GM12878 (cell line): ENCODE measurements at regions not wholly inside any gene's neighbourhood (a gene's known extent, or its start where the extent isn't known, plus 50 kb on each side); places are given as distances from the start of the nearest gene placed in this dataset.

Experiments
- BACH1 ChIP-seq: fragments of 450-650 bp; IDR thresholded peaks from 2 replicates; pipeline ENCODE4 v1.6.1; 2017; ENCODE audit warnings: mild to moderate bottlenecking, borderline replicate concordance
- BHLHE40 ChIP-seq, 2 experiments: fragments of 450-650 bp in 1 of 2; IDR thresholded peaks; 2 replicates each; pipeline ENCODE4 v1.6.1; 2011 to 2017; ENCODE audit warnings: low read depth in 2 of 2, borderline replicate concordance in 1 of 2, improper control_type of control experiment in 1 of 2, low read length in 1 of 2, mild to moderate bottlenecking in 1 of 2
- BRCA1 ChIP-seq: IDR thresholded peaks from 2 replicates; pipeline ENCODE4 v1.6.1; 2011; ENCODE audit warnings: low read depth, low read length, improper control_type of control experiment
- CEBPB ChIP-seq, 2 experiments: fragments of 150-350 bp in 1 of 2; IDR thresholded peaks; 2 replicates each; pipeline ENCODE4 v1.6.1; 2012 to 2014; ENCODE audit warnings: low read depth in 2 of 2, low read length in 2 of 2, borderline replicate concordance in 1 of 2, inconsistent platforms in 1 of 2
- CHD4 ChIP-seq: fragments of 200-600 bp; sonication (generic); IDR thresholded peaks from 2 replicates; pipeline ENCODE4 v1.6.1; 2016; ENCODE audit warnings: mild to moderate bottlenecking
- CREM ChIP-seq: IDR thresholded peaks from 2 replicates; pipeline ENCODE4 v1.6.1; 2014; ENCODE audit warnings: antibody characterized with exemption, low read depth
- GABPA ChIP-seq: IDR thresholded peaks from 2 replicates; pipeline ENCODE4 v1.6.1; 2014; ENCODE audit warnings: antibody characterized with exemption, low read depth, mild to moderate bottlenecking, inconsistent platforms
- HCFC1 ChIP-seq: fragments of 150-350 bp; IDR thresholded peaks from 2 replicates; pipeline ENCODE4 v1.6.1; 2014; ENCODE audit warnings: low read length
- HDAC6 ChIP-seq: fragments of 200-600 bp; sonication (generic); IDR thresholded peaks from one replicate; pipeline ENCODE4 v1.8.0; 2017; ENCODE audit warnings: antibody characterized with exemption; ENCODE audit not compliant: unreplicated experiment
- KAT2A ChIP-seq: conservative IDR thresholded peaks from 2 replicates; pipeline ENCODE4 v1.6.1; 2011; ENCODE audit warnings: low read depth, low read length; ENCODE audit not compliant: control insufficient read depth
- KDM1A ChIP-seq: fragments of 200-600 bp; sonication (generic); IDR thresholded peaks from 2 replicates; pipeline ENCODE4 v1.6.1; 2016; ENCODE audit warnings: borderline replicate concordance
- LARP7 ChIP-seq: fragments of 450-650 bp; IDR thresholded peaks from 2 replicates; pipeline ENCODE4 v1.6.1; 2017; ENCODE audit warnings: mild to moderate bottlenecking
- MYC ChIP-seq: IDR thresholded peaks from 2 replicates; pipeline ENCODE4 v1.6.1; 2011; ENCODE audit warnings: mild to moderate bottlenecking, low read length, moderate library complexity, inconsistent platforms; ENCODE audit not compliant: insufficient read depth, insufficient replicate concordance, insufficient read length, severe bottlenecking
- PAX5 ChIP-seq: IDR thresholded peaks from 2 replicates; pipeline ENCODE4 v1.6.1; 2011; ENCODE audit warnings: low read depth, low read length, borderline replicate concordance
- PAX8 ChIP-seq: fragments of 450-650 bp; IDR thresholded peaks from 2 replicates; pipeline ENCODE4 v1.6.1; 2017; ENCODE audit warnings: mild to moderate bottlenecking, moderate library complexity
- PML ChIP-seq: IDR thresholded peaks from 2 replicates; pipeline ENCODE4 v1.6.1; 2012; ENCODE audit warnings: low read length, inconsistent platforms
- RELA ChIP-seq: fragments of 450-650 bp; IDR thresholded peaks from 2 replicates; pipeline ENCODE4 v1.8.0; 2014; ENCODE audit warnings: borderline replicate concordance; ENCODE audit not compliant: partially characterized antibody
- RFX5 ChIP-seq: IDR thresholded peaks from 2 replicates; pipeline ENCODE4 v1.6.1; 2011; ENCODE audit warnings: low read depth, low read length, improper control_type of control experiment
- SMC3 ChIP-seq: IDR thresholded peaks from 2 replicates; pipeline ENCODE4 v1.6.1; 2011; ENCODE audit warnings: low read length, improper control_type of control experiment, borderline replicate concordance
- STAT3 ChIP-seq: IDR thresholded peaks from 2 replicates; pipeline ENCODE4 v1.6.1; 2011; ENCODE audit warnings: low read depth, low read length, improper control_type of control experiment
- YY1 ChIP-seq: IDR thresholded peaks from 2 replicates; pipeline ENCODE4 v1.6.1; 2011; ENCODE audit warnings: low read depth, mild to moderate bottlenecking, low read length
- ZNF274 ChIP-seq: IDR thresholded peaks from one replicate; pipeline ENCODE4 v1.8.0; 2011; ENCODE audit not compliant: insufficient read length, insufficient read depth
- ZNF622 ChIP-seq: fragments of 450-650 bp; IDR thresholded peaks from 2 replicates; pipeline ENCODE4 v1.6.1; 2017; ENCODE audit warnings: mild to moderate bottlenecking, inconsistent platforms
- TF ChIP-seq, protein P1 (sequence below): IDR thresholded peaks from 2 replicates; pipeline ENCODE4 v1.6.1; 2011; ENCODE audit warnings: low read depth, mild to moderate bottlenecking, low read length, moderate library complexity, borderline replicate concordance; ENCODE audit errors: extremely low read depth

DNA sequence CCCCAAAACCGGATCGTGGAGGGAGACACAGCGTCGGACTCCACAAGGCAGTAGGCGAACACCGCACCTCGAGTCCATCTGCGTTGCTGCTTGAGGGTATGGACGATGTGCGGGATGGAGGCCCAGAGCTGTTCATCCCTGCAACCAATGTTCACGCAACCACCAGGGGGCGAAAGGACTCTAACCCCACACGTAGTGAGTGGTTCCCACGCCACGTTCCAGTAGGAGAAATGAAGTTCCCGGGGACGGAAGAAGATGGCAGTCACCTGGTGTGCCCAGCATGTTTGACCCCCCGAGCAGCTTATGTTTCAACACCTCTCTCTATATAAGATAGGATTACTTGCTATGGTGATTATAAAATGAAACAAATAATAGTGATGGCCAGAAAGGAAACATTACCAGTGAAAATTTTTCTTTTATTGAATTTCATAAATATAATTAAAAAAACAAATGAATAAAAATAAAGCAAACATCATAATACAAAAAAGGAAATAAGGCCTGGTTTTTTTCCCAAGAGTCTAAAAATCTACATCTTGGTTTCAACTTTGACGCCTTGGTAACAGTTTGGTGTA, 184.3 kb downstream of the SH3BP4 start (continued):
- TF ChIP-seq HCFC1 (no peak), KDM1A (no peak), PAX5 (no peak), CEBPB (IDR thresholded peaks at IDR 0.05; ENCODE audit: borderline replicate concordance in 1 of 2, low read depth in 2 of 2, low read length in 2 of 2) (no peak), YY1 (0 out of 2 replicates have a peak, but pooled peaks have one; percentile 28), KAT2A (no peak), RFX5 (no peak), BRCA1 (no peak), MYC (no peak), CHD4 (no peak), LARP7 (no peak), STAT3 (no peak), ZNF274 (no peak), BACH1 (no peak), ZNF622 (no peak), PML (no peak), HDAC6 (no peak), SMC3 (peak; percentile 63), GABPA (no peak), CREM (no peak), RELA (no peak), PAX8 (no peak), BHLHE40 (IDR thresholded peaks at IDR 0.05; ENCODE audit: borderline replicate concordance in 1 of 2, low read depth in 2 of 2, low read length in 1 of 2) (no peak)
- TF ChIP-seq, protein P1, sequence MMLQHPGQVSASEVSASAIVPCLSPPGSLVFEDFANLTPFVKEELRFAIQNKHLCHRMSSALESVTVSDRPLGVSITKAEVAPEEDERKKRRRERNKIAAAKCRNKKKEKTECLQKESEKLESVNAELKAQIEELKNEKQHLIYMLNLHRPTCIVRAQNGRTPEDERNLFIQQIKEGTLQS = no peak
- TF ChIP-seq, all 136 proteins: peak for 4
